ENCODE measurements at regions not wholly inside any gene's neighbourhood (a gene's known extent, or its start where the extent isn't known, plus 50 kb on each side); places are given as distances from the start of the nearest gene placed in this dataset.

GRCh38 chr3:117910820-117911521, 1123.7 kb downstream of the IGSF11 start:
- intact Hi-C loops (cut with DNase I; ENCODE audit: low total_unique reads), result no loop called here
- DNase-seq, result no peak
- no peaks in the 10 kb centered on the region for H3K36me3 ChIP-seq
- TF ChIP-seq CTCF (IDR thresholded peaks at IDR 0.05), result no peak
- no peaks in the 10 kb centered on the region for H3K4me1 ChIP-seq
- H3K4me3 ChIP-seq, result no peak overlapping the region
- peaks cover 0 to 3% of the 10 kb centered on the region in 2 donors for H3K27me3 ChIP-seq
- no peak overlapping the region for H3K27ac ChIP-seq
- H3K9me3 ChIP-seq, result no peaks in the 10 kb centered on the region

DNA sequence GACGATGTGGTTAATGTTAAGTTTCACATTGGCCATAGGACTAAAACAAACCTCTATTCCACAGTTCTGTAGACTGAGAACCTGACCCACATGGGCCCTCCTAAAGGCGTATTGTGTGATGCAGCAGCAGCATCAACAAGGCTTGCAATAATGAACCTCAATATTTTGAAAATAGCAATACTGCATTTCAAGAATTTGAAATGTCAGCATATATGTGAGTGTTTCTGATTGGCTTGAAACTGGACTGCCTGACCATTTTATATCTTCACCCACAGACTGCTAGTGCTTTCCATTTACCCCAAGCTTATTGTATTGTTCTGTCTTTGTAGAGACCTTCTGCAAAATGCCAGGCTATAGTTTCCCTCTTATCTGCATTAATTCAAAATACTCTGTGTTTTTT, 1122.3 kb downstream of the IGSF11 start:
- H3K4me3 ChIP-seq, result no peak overlapping the region
- H3K27me3 ChIP-seq, result peaks cover 0 to 3% of the 10 kb centered on the region in 2 donors
- TF ChIP-seq CTCF (IDR thresholded peaks at IDR 0.05), result no peak
- no peaks in the 10 kb centered on the region for H3K36me3 ChIP-seq
- H3K9me3 ChIP-seq, result no peaks in the 10 kb centered on the region
- intact Hi-C loops (cut with DNase I; ENCODE audit: low total_unique reads), result no loop called here
- no peak overlapping the region for H3K27ac ChIP-seq
- no peaks in the 10 kb centered on the region for H3K4me1 ChIP-seq
- no peak for DNase-seq

DNA sequence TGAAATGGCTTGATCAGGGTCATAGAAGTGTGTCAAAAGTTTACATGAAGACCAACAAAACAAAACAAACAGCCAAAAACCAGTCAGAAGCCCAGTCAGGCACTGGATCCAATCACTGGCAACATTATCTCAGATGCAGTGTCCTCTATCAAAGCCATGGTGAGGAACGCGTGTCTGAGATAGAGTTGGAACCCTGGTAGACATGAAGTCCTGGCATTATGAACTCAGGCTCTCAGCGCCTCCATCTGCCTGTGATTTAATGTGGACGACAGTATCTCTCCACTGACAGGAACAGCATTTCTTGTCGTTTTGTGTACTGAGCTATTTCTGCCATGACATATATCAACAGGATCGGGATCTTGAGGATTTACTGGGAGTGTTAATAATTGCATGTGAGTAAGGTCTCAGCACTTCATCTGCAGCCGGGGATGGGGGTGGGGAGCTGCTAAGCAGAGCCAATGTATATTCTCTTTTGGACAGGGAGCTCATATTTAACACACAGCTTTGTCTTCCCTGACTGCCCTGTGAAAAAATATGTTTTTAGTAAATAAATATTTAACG, 1120.0 kb downstream of the IGSF11 start:
- Histone ChIP-seq H3K4me1 (no peaks in the 10 kb centered on the region), H3K4me3 (no peak overlapping the region), H3K9me3 (no peaks in the 10 kb centered on the region), H3K27me3 (peaks cover 0 to 3% of the 10 kb centered on the region in 2 donors), H3K36me3 (no peaks in the 10 kb centered on the region), H3K27ac (no peak overlapping the region)
- no peak for TF ChIP-seq CTCF (IDR thresholded peaks at IDR 0.05)
- intact Hi-C loops (cut with DNase I; ENCODE audit: low total_unique reads), result no loop called here
- no peak for DNase-seq

DNA sequence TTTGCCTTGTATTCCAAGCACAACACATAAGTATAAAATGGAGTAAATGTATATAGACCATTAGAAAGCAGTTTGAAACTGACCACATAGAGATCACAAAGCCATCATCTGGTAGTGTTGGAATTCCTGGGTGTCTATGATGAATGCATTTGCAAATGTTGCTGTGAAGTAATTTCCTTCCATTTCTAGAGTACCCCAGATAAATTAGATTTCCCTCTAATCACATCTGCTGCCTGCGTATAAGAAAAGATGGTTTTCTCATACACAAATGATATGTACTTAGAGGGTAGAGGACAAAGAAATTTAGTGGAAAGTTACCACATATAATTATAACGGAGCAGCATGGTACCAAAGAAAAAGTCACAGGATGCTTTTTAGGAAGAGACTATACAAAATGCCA, 1117.8 kb downstream of the IGSF11 start:
- intact Hi-C loops (cut with DNase I; ENCODE audit: low total_unique reads), result no loop called here
- Histone ChIP-seq H3K36me3 (no peaks in the 10 kb centered on the region), H3K4me3 (no peak overlapping the region), H3K27ac (no peak overlapping the region), H3K4me1 (no peaks in the 10 kb centered on the region), H3K9me3 (no peaks in the 10 kb centered on the region), H3K27me3 (peaks cover 0 to 3% of the 10 kb centered on the region in 2 donors)
- DNase-seq, result no peak
- TF ChIP-seq CTCF (IDR thresholded peaks at IDR 0.05), result no peak

GRCh38 chr3:117919621-117920020, 1115.0 kb downstream of the IGSF11 start:
- intact Hi-C loops (cut with DNase I; ENCODE audit: low total_unique reads), result loop anchor here (10.0 kb wide), 1 partner anchor 1005 kb away; no protein-coding TSS in a partner anchor
- no peaks in the 10 kb centered on the region for H3K9me3 ChIP-seq
- H3K4me3 ChIP-seq, result no peak overlapping the region
- no peaks in the 10 kb centered on the region for H3K27me3 ChIP-seq
- H3K27ac ChIP-seq, result no peak overlapping the region
- no peak for TF ChIP-seq CTCF (IDR thresholded peaks at IDR 0.05)
- no peak for DNase-seq
- no peaks in the 10 kb centered on the region for H3K36me3 ChIP-seq
- H3K4me1 ChIP-seq, result no peaks in the 10 kb centered on the region
